Upper lobe of right lung (tissue), 1 donor: ENCODE measurements at regions not wholly inside any gene's neighbourhood (a gene's known extent, or its start where the extent isn't known, plus 50 kb on each side); places are given as distances from the start of the nearest gene placed in this dataset.

ENCODE experiments used
- ATAC-seq: fragments of 200-7000 bp; cut with Tn5 transposase; one replicate; pipeline ENCODE4 v1.9.1; 2020; ENCODE audit warnings: mild to moderate bottlenecking, moderate library complexity
- DNase-seq: peaks from one replicate; pipeline ENCODE4 v3.0.0-alpha.2; 2020
- H3K27ac ChIP-seq: fragments of 200-600 bp; one replicate; pipeline ENCODE4 v1.8.0; 2022
- H3K27me3 ChIP-seq: fragments of 200-600 bp; one replicate; pipeline ENCODE4 v1.8.0; 2022; ENCODE audit warnings: mild to moderate bottlenecking
- H3K36me3 ChIP-seq: fragments of 200-600 bp; one replicate; pipeline ENCODE4 v1.8.0; 2022
- H3K4me1 ChIP-seq: fragments of 200-600 bp; one replicate; pipeline ENCODE4 v1.8.0; 2022
- H3K4me3 ChIP-seq: fragments of 200-600 bp; one replicate; pipeline ENCODE4 v1.8.0; 2022; ENCODE audit warnings: mild to moderate bottlenecking
- H3K9me3 ChIP-seq: fragments of 200-600 bp; one replicate; pipeline ENCODE4 v1.8.0; 2022
- intact Hi-C: fragments of 100-400 bp; cut with DNase I; formaldehyde crosslinking; loops from one replicate; pipeline ENCODE4 v1.11.0; 2022
- TF ChIP-seq, protein P1 (sequence below): fragments of 200-600 bp; IDR thresholded peaks from one replicate; pipeline ENCODE4 v1.8.0; 2022; ENCODE audit warnings: antibody characterized with exemption
- donor health status: DM: no; HTN: yes; CAD: no; lungs with severe emphysema.

GRCh38 chr6:150299873-150300485 is 68.8 kb upstream of the IYD start:
- H3K36me3 ChIP-seq, result no peaks in the 10 kb centered on the region
- H3K4me3 ChIP-seq, result no peak overlapping the region
- H3K27ac ChIP-seq, result no peak overlapping the region
- no peaks in the 10 kb centered on the region for H3K27me3 ChIP-seq
- TF ChIP-seq, protein P1, sequence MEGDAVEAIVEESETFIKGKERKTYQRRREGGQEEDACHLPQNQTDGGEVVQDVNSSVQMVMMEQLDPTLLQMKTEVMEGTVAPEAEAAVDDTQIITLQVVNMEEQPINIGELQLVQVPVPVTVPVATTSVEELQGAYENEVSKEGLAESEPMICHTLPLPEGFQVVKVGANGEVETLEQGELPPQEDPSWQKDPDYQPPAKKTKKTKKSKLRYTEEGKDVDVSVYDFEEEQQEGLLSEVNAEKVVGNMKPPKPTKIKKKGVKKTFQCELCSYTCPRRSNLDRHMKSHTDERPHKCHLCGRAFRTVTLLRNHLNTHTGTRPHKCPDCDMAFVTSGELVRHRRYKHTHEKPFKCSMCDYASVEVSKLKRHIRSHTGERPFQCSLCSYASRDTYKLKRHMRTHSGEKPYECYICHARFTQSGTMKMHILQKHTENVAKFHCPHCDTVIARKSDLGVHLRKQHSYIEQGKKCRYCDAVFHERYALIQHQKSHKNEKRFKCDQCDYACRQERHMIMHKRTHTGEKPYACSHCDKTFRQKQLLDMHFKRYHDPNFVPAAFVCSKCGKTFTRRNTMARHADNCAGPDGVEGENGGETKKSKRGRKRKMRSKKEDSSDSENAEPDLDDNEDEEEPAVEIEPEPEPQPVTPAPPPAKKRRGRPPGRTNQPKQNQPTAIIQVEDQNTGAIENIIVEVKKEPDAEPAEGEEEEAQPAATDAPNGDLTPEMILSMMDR, result no peak
- ATAC-seq (peak; percentile 15), DNase-seq (no peak)
- intact Hi-C loops, result no loop called here
- H3K9me3 ChIP-seq, result no peaks in the 10 kb centered on the region
- H3K4me1 ChIP-seq, result no peaks in the 10 kb centered on the region

DNA sequence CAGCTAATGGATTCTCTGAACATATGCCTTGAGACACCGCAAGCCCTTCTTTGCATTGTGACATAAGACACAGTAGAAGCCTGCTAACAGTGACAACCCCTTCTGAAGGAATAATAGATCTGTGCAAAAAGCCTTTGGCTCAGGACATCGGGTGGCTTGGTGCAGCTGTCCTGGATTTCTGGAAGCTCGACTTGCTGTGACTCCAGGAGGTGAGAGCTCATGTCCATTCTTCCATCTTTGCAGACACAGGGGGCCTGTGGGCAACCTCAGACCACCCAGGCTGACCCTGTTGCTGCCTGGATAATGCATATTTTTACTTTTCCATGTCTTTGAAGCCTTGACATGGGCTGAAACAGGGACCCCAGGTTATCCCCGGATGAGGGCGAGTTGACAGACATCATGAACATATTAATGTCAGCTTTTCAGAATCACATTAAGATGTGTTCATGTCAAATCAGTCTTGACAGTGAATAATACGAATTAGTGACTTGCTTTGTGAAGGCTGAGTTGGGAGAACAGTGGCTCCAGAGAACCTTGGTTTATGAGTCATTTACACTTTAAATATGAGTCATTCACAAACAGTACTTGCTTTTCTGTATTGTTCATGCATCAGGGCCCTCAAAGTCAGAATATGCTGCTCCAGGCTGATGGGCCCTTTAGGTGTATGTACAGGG is 66.8 kb upstream of the IYD start:
- no peaks in the 10 kb centered on the region for H3K4me1 ChIP-seq
- H3K27me3 ChIP-seq, result no peaks in the 10 kb centered on the region
- H3K9me3 ChIP-seq, result no peaks in the 10 kb centered on the region
- TF ChIP-seq, protein P1, result no peak
- intact Hi-C loops, result no loop called here
- H3K36me3 ChIP-seq, result no peaks in the 10 kb centered on the region
- H3K4me3 ChIP-seq, result no peak overlapping the region
- DNase-seq (no peak), ATAC-seq (peak; percentile 52)
- H3K27ac ChIP-seq, result no peak overlapping the region

DNA sequence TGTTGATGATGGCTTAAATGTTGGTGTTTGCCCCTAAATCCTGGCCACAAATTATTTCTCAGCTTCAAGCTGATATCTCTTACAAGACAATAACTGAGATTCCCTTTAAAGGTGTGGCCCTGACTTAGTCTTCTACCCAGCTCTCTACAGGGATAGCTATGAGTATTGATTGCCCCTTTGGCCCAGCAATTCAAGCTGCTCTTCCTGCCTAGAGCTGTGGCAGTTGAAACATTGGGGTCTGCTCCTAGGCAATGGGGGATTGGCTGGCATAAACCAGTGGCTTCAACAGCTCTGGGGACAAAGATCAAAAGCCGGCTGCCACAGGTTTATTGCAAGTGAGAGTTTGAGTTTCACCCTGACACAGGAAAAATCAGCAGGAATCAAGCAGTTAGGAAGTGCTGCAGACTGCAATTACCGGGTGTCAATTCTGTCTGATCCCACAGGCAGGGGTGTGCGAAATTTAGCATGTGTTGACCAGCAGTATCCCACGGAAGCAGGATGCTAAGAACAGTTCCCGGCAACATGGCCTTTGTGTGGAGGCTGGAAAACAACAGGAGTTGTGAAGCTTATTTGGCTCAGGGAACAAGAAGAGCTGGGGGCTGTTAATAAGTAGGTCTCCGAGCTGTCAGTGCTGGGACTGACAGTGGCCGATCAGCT is 66.2 kb upstream of the IYD start:
- H3K27me3 ChIP-seq, result no peaks in the 10 kb centered on the region
- no peak for ATAC-seq
- TF ChIP-seq, protein P1, result no peak
- no peaks in the 10 kb centered on the region for H3K36me3 ChIP-seq
- H3K4me3 ChIP-seq, result no peak overlapping the region
- no peaks in the 10 kb centered on the region for H3K4me1 ChIP-seq
- intact Hi-C loops, result no loop called here
- no peaks in the 10 kb centered on the region for H3K9me3 ChIP-seq
- DNase-seq, result no peak
- no peak overlapping the region for H3K27ac ChIP-seq

- no peaks in the 10 kb centered on the region for H3K27me3 ChIP-seq
- H3K4me1 ChIP-seq, result no peaks in the 10 kb centered on the region
- H3K9me3 ChIP-seq, result no peaks in the 10 kb centered on the region
- TF ChIP-seq, protein P1, result no peak
- H3K27ac ChIP-seq, result no peak overlapping the region
- no peaks in the 10 kb centered on the region for H3K36me3 ChIP-seq
- no peak for ATAC-seq
- H3K4me3 ChIP-seq, result no peak overlapping the region
- no peak for DNase-seq
- intact Hi-C loops, result no loop called here
Measured at GRCh38 chr6:150303256-150303655, 65.6 kb upstream of the IYD start.

DNA sequence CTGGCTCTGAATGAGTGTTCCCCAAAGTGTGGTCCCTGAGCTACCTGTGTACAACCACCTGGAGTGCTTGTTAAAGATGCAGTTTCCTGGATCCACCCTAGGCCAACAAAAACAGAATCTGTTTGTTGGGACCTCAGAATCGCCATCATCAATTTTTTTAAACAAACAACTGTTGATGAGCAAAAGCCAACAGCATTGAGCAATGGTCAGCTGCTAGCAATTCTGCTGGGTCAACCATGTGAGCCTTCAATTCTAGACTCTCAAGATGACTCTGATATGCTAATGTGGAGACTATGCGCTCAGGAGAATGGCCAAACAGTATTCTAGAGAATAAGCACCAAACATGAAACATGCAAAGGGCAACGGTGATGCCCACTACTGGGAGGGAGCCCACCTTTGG is 64.4 kb upstream of the IYD start:
- no peak for ATAC-seq
- TF ChIP-seq, protein P1, result no peak
- Histone ChIP-seq H3K27me3 (no peaks in the 10 kb centered on the region), H3K4me3 (no peak overlapping the region), H3K9me3 (no peaks in the 10 kb centered on the region), H3K27ac (no peak overlapping the region), H3K36me3 (no peaks in the 10 kb centered on the region), H3K4me1 (no peaks in the 10 kb centered on the region)
- intact Hi-C loops, result no loop called here
- DNase-seq, result no peak
